HEK293T (cell line): ENCODE measurements at regions not wholly inside any gene's neighbourhood (a gene's known extent, or its start where the extent isn't known, plus 50 kb on each side); places are given as distances from the start of the nearest gene placed in this dataset.
"Not testable (repeated sequence)": the region's sequence is repeated elsewhere in the genome, so short reads cannot be mapped to it uniquely, and the experiment has no call there.

ENCODE experiments used
- BHLHE40 ChIP-seq: fragments of 450-650 bp; IDR thresholded peaks from 2 replicates; pipeline ENCODE4 v1.6.1; 2016; ENCODE audit warnings: mild to moderate bottlenecking, moderate library complexity, borderline replicate concordance
- FOXA1 ChIP-seq: fragments of 450-650 bp; IDR thresholded peaks from 2 replicates; pipeline ENCODE4 v1.6.1; 2016; ENCODE audit warnings: mild to moderate bottlenecking
- FOXK2 ChIP-seq: fragments of 450-650 bp; IDR thresholded peaks from 2 replicates; pipeline ENCODE4 v1.6.1; 2016; ENCODE audit warnings: mild to moderate bottlenecking
- FOXM1 ChIP-seq: fragments of 450-650 bp; IDR thresholded peaks from 2 replicates; pipeline ENCODE4 v1.6.1; 2017; ENCODE audit warnings: mild to moderate bottlenecking, borderline replicate concordance
- LEF1 ChIP-seq: fragments of 450-650 bp; IDR thresholded peaks from 2 replicates; pipeline ENCODE4 v1.6.1; 2017; ENCODE audit warnings: mild to moderate bottlenecking, borderline replicate concordance
- SP1 ChIP-seq: fragments of 450-650 bp; IDR thresholded peaks from 2 replicates; pipeline ENCODE4 v1.6.1; 2017
- TARDBP ChIP-seq: fragments of 450-650 bp; IDR thresholded peaks from 2 replicates; pipeline ENCODE4 v1.6.1; 2016
- TF ChIP-seq, protein P1 (sequence below): fragments of 450-650 bp; IDR thresholded peaks from 2 replicates; pipeline ENCODE4 v1.6.1; 2016

DNA sequence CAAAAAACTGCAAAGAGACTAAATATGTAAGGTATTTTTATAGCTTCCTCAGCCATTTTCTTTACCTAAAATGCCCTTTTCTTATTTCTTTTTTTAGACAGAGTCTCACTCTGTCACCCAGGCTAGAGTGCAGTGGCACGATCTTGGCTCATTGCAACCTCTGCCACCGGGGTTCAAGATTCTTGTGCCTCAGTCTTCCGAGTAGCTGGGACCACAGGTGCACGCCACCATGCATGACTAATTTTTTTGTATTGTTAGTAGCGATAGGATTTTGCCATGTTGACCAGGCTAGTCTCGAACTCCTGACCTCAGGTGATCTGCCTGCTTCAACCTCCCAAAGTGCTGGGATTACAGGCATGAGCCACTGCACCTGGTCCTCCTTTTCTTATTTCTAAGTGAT, 99.4 kb upstream of the CHD1 start:
- TF ChIP-seq SP1, FOXM1, BHLHE40, LEF1, FOXK2, TARDBP, FOXA1: not testable (repeated sequence)
- TF ChIP-seq, protein P1, sequence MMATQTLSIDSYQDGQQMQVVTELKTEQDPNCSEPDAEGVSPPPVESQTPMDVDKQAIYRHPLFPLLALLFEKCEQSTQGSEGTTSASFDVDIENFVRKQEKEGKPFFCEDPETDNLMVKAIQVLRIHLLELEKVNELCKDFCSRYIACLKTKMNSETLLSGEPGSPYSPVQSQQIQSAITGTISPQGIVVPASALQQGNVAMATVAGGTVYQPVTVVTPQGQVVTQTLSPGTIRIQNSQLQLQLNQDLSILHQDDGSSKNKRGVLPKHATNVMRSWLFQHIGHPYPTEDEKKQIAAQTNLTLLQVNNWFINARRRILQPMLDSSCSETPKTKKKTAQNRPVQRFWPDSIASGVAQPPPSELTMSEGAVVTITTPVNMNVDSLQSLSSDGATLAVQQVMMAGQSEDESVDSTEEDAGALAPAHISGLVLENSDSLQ = not testable (repeated sequence)
